ENCODE measurements at regions not wholly inside any gene's neighbourhood (a gene's known extent, or its start where the extent isn't known, plus 50 kb on each side); places are given as distances from the start of the nearest gene placed in this dataset.
"Not testable (repeated sequence)": the region's sequence is repeated elsewhere in the genome, so short reads cannot be mapped to it uniquely, and the experiment has no call there.

GRCh38 chr12:126286203-126286602 is 1221.0 kb downstream of the AACS start:
- 71% methylated on average over 1 of the region's 1 CpG for WGBS
- intact Hi-C loops (cut with DNase I) = no loop called here
- H3K4me1 ChIP-seq = no peaks in the 10 kb centered on the region
- no peak overlapping the region for H3K4me3 ChIP-seq
- H3K27me3 ChIP-seq = no peaks in the 10 kb centered on the region
- TF ChIP-seq POLR2A (IDR thresholded peaks at IDR 0.05; ENCODE audit: low read depth) (no peak), POLR2AphosphoS5 (IDR thresholded peaks at IDR 0.05) (no peak), EP300 (IDR thresholded peaks at IDR 0.05) (no peak), CTCF (IDR thresholded peaks at IDR 0.05) (no peak)
- H3K9me3 ChIP-seq = peaks cover 0 to 2% (median 0%) of the 10 kb centered on the region in 4 donors
- no peaks in the 10 kb centered on the region for H3K36me3 ChIP-seq
- no peak overlapping the region for H3K27ac ChIP-seq (replicated peaks in 1 of 4)
- peak; percentile 31 for DNase-seq (ENCODE audit: extremely low spot score)

GRCh38 chr12:126290456-126290855 is 1225.2 kb downstream of the AACS start:
- no peaks in the 10 kb centered on the region for H3K36me3 ChIP-seq
- no peak overlapping the region for H3K4me3 ChIP-seq
- TF ChIP-seq POLR2AphosphoS5 (IDR thresholded peaks at IDR 0.05) (no peak), CTCF (IDR thresholded peaks at IDR 0.05) (no peak)
- DNase-seq (ENCODE audit: extremely low spot score) = no peak
- no peak overlapping the region for H3K27ac ChIP-seq (replicated peaks in 1 of 4)
- intact Hi-C loops (cut with DNase I) = no loop called here
- H3K4me1 ChIP-seq = no peaks in the 10 kb centered on the region
- H3K9me3 ChIP-seq = peaks cover 0 to 8% (median 1%) of the 10 kb centered on the region in 4 donors
- H3K27me3 ChIP-seq = no peaks in the 10 kb centered on the region

- H3K27me3 ChIP-seq; H3K4me1 ChIP-seq; H3K36me3 ChIP-seq; DNase-seq (ENCODE audit: extremely low spot score); H3K9me3 ChIP-seq; H3K4me3 ChIP-seq; intact Hi-C loops (cut with DNase I); H3K27ac ChIP-seq (replicated peaks in 1 of 4): not testable (repeated sequence)
- WGBS = 88% methylated on average over 2 of the region's 3 CpGs
These were observed 1226.8 kb downstream of the AACS start for GRCh38 chr12:126291987-126292386.

GRCh38 chr12:126295652-126296051 is 1230.4 kb downstream of the AACS start:
- Histone ChIP-seq H3K4me1 (no peaks in the 10 kb centered on the region), H3K36me3 (no peaks in the 10 kb centered on the region), H3K27ac (replicated peaks in 1 of 4) (no peak overlapping the region), H3K27me3 (no peaks in the 10 kb centered on the region), H3K4me3 (no peak overlapping the region), H3K9me3 (peaks cover 0 to 8% (median 1%) of the 10 kb centered on the region in 4 donors)
- TF ChIP-seq POLR2AphosphoS5 (IDR thresholded peaks at IDR 0.05) (no peak), EP300 (IDR thresholded peaks at IDR 0.05) (no peak), CTCF (IDR thresholded peaks at IDR 0.05) (no peak), POLR2A (IDR thresholded peaks at IDR 0.05; ENCODE audit: low read depth) (no peak)
- WGBS = 87% methylated on average over 2 of the region's 2 CpGs
- intact Hi-C loops (cut with DNase I) = no loop called here
- no peak for DNase-seq (ENCODE audit: extremely low spot score)

GRCh38 chr12:126309278-126309677 is 1244.0 kb downstream of the AACS start:
- no peak overlapping the region for H3K4me3 ChIP-seq
- 81% methylated on average over 3 of the region's 3 CpGs for WGBS

More at GRCh38 chr12:126309278-126309677, 1244.0 kb downstream of the AACS start:
- TF ChIP-seq CTCF (IDR thresholded peaks at IDR 0.05) (no peak), EP300 (IDR thresholded peaks at IDR 0.05) (no peak), POLR2A (IDR thresholded peaks at IDR 0.05; ENCODE audit: low read depth) (no peak)
- Histone ChIP-seq H3K4me1 (no peaks in the 10 kb centered on the region), H3K27ac (replicated peaks in 1 of 4) (no peak overlapping the region), H3K9me3 (peaks cover 0 to 3% (median 0%) of the 10 kb centered on the region in 4 donors), H3K27me3 (no peaks in the 10 kb centered on the region), H3K36me3 (no peaks in the 10 kb centered on the region)
- DNase-seq (ENCODE audit: extremely low spot score) = no peak
- intact Hi-C loops (cut with DNase I) = no loop called here
